K562 (cell line): ENCODE measurements at regions not wholly inside any gene's neighbourhood (a gene's known extent, or its start where the extent isn't known, plus 50 kb on each side); places are given as distances from the start of the nearest gene placed in this dataset.

ENCODE experiments used
- ATAC-seq: fragments of 200-7000 bp; cut with Tn5 transposase; 3 replicates; pipeline ENCODE4 v1.9.1; 2020; ENCODE audit warnings: moderate library complexity
- BruUV-seq: library from RNA; stranded (reverse); fragments of 400-500 nt; replicated peaks from 2 replicates; lab custom pipeline; 2021; lab: Mats Ljungman, UMichigan
- CTCF ChIA-PET: fragments of 300-600 bp; formaldehyde crosslinking; extraction: SDS; loops from one replicate; lab custom pipeline; 2021; ENCODE audit warnings: low intra/inter-chr PET ratio; lab: Yijun Ruan, JAX
- POLR2A ChIA-PET: fragments of 300-600, 350-650 bp; sonication (Branson Sonifier 250); formaldehyde crosslinking; extraction: SDS; loops from one replicate; lab custom pipeline; 2021; ENCODE audit warnings: antibody characterized with exemption, inconsistent platforms; lab: Yijun Ruan, JAX
- DNase-seq, 4 experiments: peaks; one replicate each; pipeline versions ENCODE4 v3.0.0 to v3.0.0-alpha.2; 2011 to 2018; ENCODE audit warnings: low spot score in 3 of 4, mixed read lengths in 3 of 4; ENCODE audit errors: extremely low read depth in 1 of 4
- FAIRE-seq: peaks from 2 replicates; lab custom pipeline; 2011; peaks lifted over from hg19 to GRCh38; lab: Jason Lieb, UNC
- H2AFZ ChIP-seq: 2 replicates; pipeline ENCODE4 v1.6.0; 2011; ENCODE audit warnings: low read depth, low read length, control low read depth, inconsistent platforms
- H3K27ac ChIP-seq: fragments of 200-600 bp; 3 replicates; pipeline ENCODE4 v1.8.0; 2011; ENCODE audit warnings: low read depth, mild to moderate bottlenecking, control low read depth, inconsistent platforms, low read length, moderate library complexity, mixed read lengths; ENCODE audit errors: extremely low read depth
- H3K27me3 ChIP-seq, 2 experiments: fragments of 300-600 bp in 1 of 2; 2 replicates in 1 of 2; 3 replicates in 1 of 2; pipeline versions ENCODE4 v1.6.0 to v1.8.0; 2011; ENCODE audit warnings: inconsistent platforms in 2 of 2, low read length in 2 of 2, mild to moderate bottlenecking in 1 of 2, mixed read lengths in 1 of 2, moderate library complexity in 1 of 2; ENCODE audit not compliant: control insufficient read depth in 2 of 2, insufficient read depth in 2 of 2
- H3K36me3 ChIP-seq: fragments of 300-600 bp; 3 replicates; pipeline ENCODE4 v1.8.0; 2011; ENCODE audit warnings: mild to moderate bottlenecking, low read length, inconsistent platforms; ENCODE audit not compliant: control insufficient read depth, insufficient read depth
- H3K4me1 ChIP-seq, 2 experiments: fragments of 200-600 bp in 1 of 2; replicated peaks in 1 of 2; 2 replicates in 1 of 2; 3 replicates in 1 of 2; pipeline versions ENCODE4 v1.5.1 to v1.8.0; 2011; ENCODE audit warnings: inconsistent platforms in 2 of 2, low read length in 2 of 2, mild to moderate bottlenecking in 1 of 2, mixed read lengths in 1 of 2, moderate library complexity in 1 of 2; ENCODE audit not compliant: control insufficient read depth in 2 of 2, insufficient read depth in 2 of 2
- H3K4me2 ChIP-seq: 2 replicates; pipeline ENCODE4 v1.6.1; 2011; ENCODE audit warnings: low read length, control low read depth, inconsistent platforms, mixed read lengths; ENCODE audit not compliant: insufficient read depth
- H3K4me3 ChIP-seq: fragments of 200-600 bp; sonication (generic), shearing (Covaris generic); 2 replicates; pipeline ENCODE4 v1.5.1; 2016; ENCODE audit warnings: control low read depth, inconsistent platforms
- H3K79me2 ChIP-seq: fragments of 200-600 bp; 3 replicates; pipeline ENCODE4 v1.8.0; 2011; ENCODE audit warnings: low read length, inconsistent platforms; ENCODE audit not compliant: control insufficient read depth, insufficient read depth
- H3K9ac ChIP-seq, 2 experiments: 2 replicates each; pipeline versions ENCODE4 v1.6.0 to v1.6.1; 2011; ENCODE audit warnings: low read depth in 2 of 2, low read length in 2 of 2, control low read depth in 1 of 2, inconsistent platforms in 1 of 2, mild to moderate bottlenecking in 1 of 2, mixed read lengths in 1 of 2; ENCODE audit not compliant: insufficient read depth in 1 of 2
- H3K9me1 ChIP-seq: one replicate; pipeline ENCODE4 v1.6.0; 2011; ENCODE audit warnings: inconsistent platforms, mild to moderate bottlenecking, low read length, moderate library complexity; ENCODE audit not compliant: control insufficient read depth, insufficient read depth
- H3K9me3 ChIP-seq: replicated peaks from 2 replicates; pipeline ENCODE4 v1.5.1; 2011; ENCODE audit warnings: low read depth, low read length, inconsistent platforms; ENCODE audit not compliant: control insufficient read depth, insufficient read depth
- H4K20me1 ChIP-seq: replicated peaks from 2 replicates; pipeline ENCODE4 v1.6.1; 2011; ENCODE audit warnings: low read length, inconsistent platforms, mixed read lengths; ENCODE audit not compliant: control insufficient read depth, insufficient read depth
- ZNF512 ChIP-seq: IDR thresholded peaks from 2 replicates; pipeline ENCODE4 v1.6.1; 2016; ENCODE audit warnings: missing genetic modification characterization, missing compliant biosample characterization
- ZNF551 ChIP-seq: fragments of 250-450 bp; sonication (Bioruptor Pico); IDR thresholded peaks from 2 replicates; pipeline ENCODE4 v1.5.0; 2021; ENCODE audit warnings: mild to moderate bottlenecking, moderate library complexity
- WGBS: fragments of 100-300 bp; shearing (Covaris generic); methylation state at CpG from one replicate; pipeline ENCODE4 v1.1.6; 2016; ENCODE audit warnings: low coverage, mixed read lengths; ENCODE audit not compliant: insufficient coverage; ENCODE audit errors: missing lambda C conversion rate; 5-methylcytosine and 5-hydroxymethylcytosine counted together
- in situ Hi-C: fragments of 300-500 bp; cut with MboI; formaldehyde crosslinking; loops from 4 replicates; pipeline ENCODE4 v1.15.0; 2018; ENCODE audit warnings: inconsistent platforms, mixed read lengths
- intact Hi-C: fragments of 100-400 bp; cut with micrococcal nuclease; formaldehyde crosslinking; loops from 2 replicates; pipeline ENCODE4 v1.14.2; 2022

GRCh38 chr15:31259562-31260252 is 66.9 kb upstream of the KLF13 start:
- Histone ChIP-seq H3K9ac (no peak overlapping the region), H3K4me1 (peaks cover 2 to 15% of the 10 kb centered on the region in 2 experiments; a peak in 4 of 5 replicates), H2AFZ (no peak overlapping the region), H3K9me3 (no peaks in the 10 kb centered on the region), H3K9me1 (no peaks in the 10 kb centered on the region), H3K79me2 (no peaks in the 10 kb centered on the region), H4K20me1 (no peaks in the 10 kb centered on the region), H3K27ac (no peak overlapping the region), H3K4me2 (no peak overlapping the region), H3K36me3 (no peaks in the 10 kb centered on the region), H3K4me3 (no peak overlapping the region), H3K27me3 (peaks cover 2 to 11% of the 10 kb centered on the region in 2 experiments; a peak in 3 of 5 replicates)
- 0% methylated on average over 1 of the region's 1 CpG for WGBS
- ChIA-PET CTCF (no interaction called here), POLR2A (interaction anchor here (0.6 kb wide), 1 partner anchor 28 kb away, joined by 3 read pairs; no protein-coding TSS in a partner anchor)
- ATAC-seq (no peak), DNase-seq (no peak), FAIRE-seq (no peak)
- no peak for TF ChIP-seq ZNF551
- peak; percentile 97 for TF ChIP-seq ZNF512 (tag)
- intact Hi-C loops (no loop called here), in situ Hi-C loops (no loop called here)
- BruUV-seq, result no TSS peak
